UCSD-AML1 (cell line): ENCODE measurements at regions not wholly inside any gene's neighbourhood (a gene's known extent, or its start where the extent isn't known, plus 50 kb on each side); places are given as distances from the start of the nearest gene placed in this dataset.

Source experiments
- DNase-seq: peaks from one replicate; lab custom pipeline; 2025; ENCODE audit not compliant: unreplicated experiment; lab: John Stamatoyannopoulos, UW

GRCh38 chr7:42758124-42758523, 153.7 kb downstream of the C7orf25 start:
- DNase-seq = no peak

GRCh38 chr7:42756841-42757240, 155.0 kb downstream of the C7orf25 start:
- no peak for DNase-seq

GRCh38 chr7:42753811-42754363, 158.0 kb downstream of the C7orf25 start:
- DNase-seq = no peak

- no peak for DNase-seq
These were observed 158.5 kb downstream of the C7orf25 start for GRCh38 chr7:42753367-42753766.

- no peak for DNase-seq
These were observed 161.7 kb downstream of the C7orf25 start for GRCh38 chr7:42750172-42750571.

GRCh38 chr7:42747044-42747443, 164.8 kb downstream of the C7orf25 start:
- no peak for DNase-seq

- no peak for DNase-seq
These were observed 165.7 kb downstream of the C7orf25 start for GRCh38 chr7:42746214-42746613.

GRCh38 chr7:42745357-42746059, 166.4 kb downstream of the C7orf25 start:
- DNase-seq = no peak

GRCh38 chr7:42744746-42745145, 167.1 kb downstream of the C7orf25 start:
- DNase-seq = no peak

GRCh38 chr7:42743077-42743858, 168.6 kb downstream of the C7orf25 start:
- no peak for DNase-seq

- DNase-seq = no peak
These were observed 169.6 kb downstream of the C7orf25 start for GRCh38 chr7:42742318-42742717.

GRCh38 chr7:42740408-42740807, 171.5 kb downstream of the C7orf25 start:
- DNase-seq = no peak

GRCh38 chr7:42739638-42740037, 172.2 kb downstream of the C7orf25 start:
- no peak for DNase-seq

- no peak for DNase-seq
These were observed 174.9 kb downstream of the C7orf25 start for GRCh38 chr7:42736931-42737330.

- no peak for DNase-seq
These were observed 176.8 kb downstream of the C7orf25 start for GRCh38 chr7:42735081-42735480.

- DNase-seq = no peak
These were observed 177.3 kb downstream of the C7orf25 start for GRCh38 chr7:42734568-42734967.

GRCh38 chr7:42733040-42733439, 178.8 kb downstream of the C7orf25 start:
- no peak for DNase-seq

- no peak for DNase-seq
These were observed 181.3 kb downstream of the C7orf25 start for GRCh38 chr7:42730586-42730985.

- no peak for DNase-seq
These were observed 182.7 kb downstream of the C7orf25 start for GRCh38 chr7:42729053-42729765.

GRCh38 chr7:42727451-42727850, 184.4 kb downstream of the C7orf25 start:
- DNase-seq = no peak

GRCh38 chr7:42726066-42726785, 185.6 kb downstream of the C7orf25 start:
- DNase-seq = no peak
